Liver (tissue), 8 donors: ENCODE measurements at regions not wholly inside any gene's neighbourhood (a gene's known extent, or its start where the extent isn't known, plus 50 kb on each side); places are given as distances from the start of the nearest gene placed in this dataset.

Source experiments
- DNase-seq: peaks from one replicate; pipeline ENCODE4 v3.0.0-alpha.2; 2017; ENCODE audit warnings: low spot score
- H3K27ac ChIP-seq, 2 donors: one replicate each; pipeline ENCODE4 v1.7.0; 2013; ENCODE audit warnings: inconsistent platforms in 2 of 2, low read length in 2 of 2, control low read depth in 1 of 2, low read depth in 1 of 2, mild to moderate bottlenecking in 1 of 2
- H3K27me3 ChIP-seq, 4 donors: one replicate each; pipeline versions ENCODE4 v1.6.1 to v1.7.0; 2013; ENCODE audit warnings: low read length in 3 of 4, inconsistent platforms in 1 of 4, mild to moderate bottlenecking in 1 of 4, moderate library complexity in 1 of 4; ENCODE audit not compliant: control insufficient read depth in 4 of 4, insufficient read depth in 4 of 4
- H3K36me3 ChIP-seq, 4 donors: one replicate each; pipeline versions ENCODE4 v1.6.1 to v1.7.0; 2013; ENCODE audit warnings: low read length in 3 of 4, mild to moderate bottlenecking in 3 of 4, low read depth in 1 of 4, moderate library complexity in 1 of 4; ENCODE audit not compliant: control insufficient read depth in 4 of 4, insufficient read depth in 3 of 4
- H3K4me1 ChIP-seq, 4 donors: one replicate each; pipeline versions ENCODE4 v1.6.1 to v1.7.0; 2013; ENCODE audit warnings: low read length in 3 of 4, mild to moderate bottlenecking in 3 of 4, moderate library complexity in 1 of 4; ENCODE audit not compliant: control insufficient read depth in 4 of 4, insufficient read depth in 4 of 4
- H3K4me3 ChIP-seq, 3 donors: one replicate each; pipeline versions ENCODE4 v1.6.1 to v1.7.0; 2013; ENCODE audit warnings: low read length in 3 of 3, control low read depth in 1 of 3, low read depth in 1 of 3, mild to moderate bottlenecking in 1 of 3
- H3K9ac ChIP-seq, 2 donors: one replicate each; pipeline ENCODE4 v1.7.0; 2013; ENCODE audit warnings: low read length in 2 of 2, mild to moderate bottlenecking in 2 of 2, moderate library complexity in 2 of 2, control low read depth in 1 of 2, low read depth in 1 of 2
- H3K9me3 ChIP-seq, 4 donors: one replicate each; pipeline versions ENCODE4 v1.6.1 to v1.7.0; 2013; ENCODE audit warnings: low read length in 3 of 4; ENCODE audit not compliant: control insufficient read depth in 4 of 4
- ATF3 ChIP-seq: IDR thresholded peaks from 2 replicates; pipeline ENCODE4 v1.6.1; 2016; ENCODE audit warnings: antibody characterized with exemption
- FOXA1 ChIP-seq: IDR thresholded peaks from 2 replicates; pipeline ENCODE4 v1.6.1; 2016; ENCODE audit warnings: antibody characterized with exemption
- GABPA ChIP-seq, 2 donors: IDR thresholded peaks in 1 of 2; conservative IDR thresholded peaks in 1 of 2; 2 replicates each; pipeline ENCODE4 v1.6.1; 2016; ENCODE audit warnings: antibody characterized with exemption in 2 of 2, mild to moderate bottlenecking in 1 of 2, moderate library complexity in 1 of 2
- HNF4A ChIP-seq, 2 donors: conservative IDR thresholded peaks; 2 replicates each; pipeline ENCODE4 v1.6.1; 2016; ENCODE audit warnings: antibody characterized with exemption in 2 of 2, mild to moderate bottlenecking in 2 of 2
- JUND ChIP-seq, 2 donors: IDR thresholded peaks; 2 replicates each; pipeline ENCODE4 v1.6.1; 2016; ENCODE audit warnings: antibody characterized with exemption in 2 of 2
- NR2F2 ChIP-seq: IDR thresholded peaks from 2 replicates; pipeline ENCODE4 v1.6.1; 2016; ENCODE audit warnings: antibody characterized with exemption
- RAD21 ChIP-seq, 2 donors: IDR thresholded peaks; 2 replicates each; pipeline ENCODE4 v1.6.1; 2016; ENCODE audit warnings: antibody characterized with exemption in 2 of 2, mild to moderate bottlenecking in 2 of 2
- SP1 ChIP-seq: IDR thresholded peaks from 2 replicates; pipeline ENCODE4 v1.6.1; 2018; ENCODE audit warnings: antibody characterized with exemption, mild to moderate bottlenecking
- TAF1 ChIP-seq: conservative IDR thresholded peaks from 2 replicates; pipeline ENCODE4 v1.6.1; 2016; ENCODE audit warnings: antibody characterized with exemption, mild to moderate bottlenecking
- YY1 ChIP-seq: IDR thresholded peaks from 2 replicates; pipeline ENCODE4 v1.6.1; 2016; ENCODE audit warnings: antibody characterized with exemption, mild to moderate bottlenecking
- ZBTB33 ChIP-seq: IDR thresholded peaks from 2 replicates; pipeline ENCODE4 v1.6.1; 2016; ENCODE audit warnings: antibody characterized with exemption
- WGBS: extraction: QIAGEN DNeasy Blood & Tissue Kit; methylation state at CpG from one replicate; pipeline ENCODE4 v1.1.7; 2013; 5-methylcytosine and 5-hydroxymethylcytosine counted together
- TF ChIP-seq, protein P1 (sequence below): fragments of 150-350 bp; IDR thresholded peaks from 2 replicates; pipeline ENCODE4 v1.5.1; 2017; ENCODE audit warnings: improper control_type of control experiment, low read depth, low read length; ENCODE audit not compliant: missing input control
- TF ChIP-seq, protein P2 (sequence below): IDR thresholded peaks from 2 replicates; pipeline ENCODE4 v1.6.1; 2016; ENCODE audit warnings: antibody characterized with exemption, mild to moderate bottlenecking
- TF ChIP-seq, protein P3 (sequence below): IDR thresholded peaks from 2 replicates; pipeline ENCODE4 v1.6.1; 2016; ENCODE audit warnings: antibody characterized with exemption
- donor health status: healthy.
- donor health status: healthy.
- donor health status: healthy.
- donor health status: healthy.
- donor health status: healthy.

DNA sequence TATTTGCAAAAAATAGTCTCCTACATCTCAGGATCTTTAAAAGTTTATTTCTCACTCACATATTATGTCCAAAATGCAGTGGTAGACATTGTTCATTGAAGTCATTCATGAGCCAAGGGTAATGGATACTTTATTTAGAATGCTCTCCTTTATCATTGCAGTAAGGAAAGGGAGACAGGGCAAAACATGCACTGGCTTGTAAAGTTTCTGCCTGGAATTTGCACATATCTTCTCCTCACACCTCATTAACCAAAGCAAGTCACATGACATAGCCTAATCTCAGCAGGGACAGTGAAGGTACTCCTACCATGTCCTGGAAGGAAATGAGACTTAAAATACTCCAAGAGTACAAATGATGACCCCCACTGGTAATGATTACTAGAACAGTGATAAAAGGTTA, 333.7 kb upstream of the EPHA3 start:
- H3K4me1 ChIP-seq, result no peaks in the 10 kb centered on the region
- TF ChIP-seq NR2F2 (no peak), TAF1 (no peak), YY1 (no peak), FOXA1 (no peak), GABPA (IDR thresholded peaks at IDR 0.05 in 1 of 2, conservative IDR thresholded peaks at IDR 0.05 in 1 of 2) (no peak)
- DNase-seq, result no peak

DNA sequence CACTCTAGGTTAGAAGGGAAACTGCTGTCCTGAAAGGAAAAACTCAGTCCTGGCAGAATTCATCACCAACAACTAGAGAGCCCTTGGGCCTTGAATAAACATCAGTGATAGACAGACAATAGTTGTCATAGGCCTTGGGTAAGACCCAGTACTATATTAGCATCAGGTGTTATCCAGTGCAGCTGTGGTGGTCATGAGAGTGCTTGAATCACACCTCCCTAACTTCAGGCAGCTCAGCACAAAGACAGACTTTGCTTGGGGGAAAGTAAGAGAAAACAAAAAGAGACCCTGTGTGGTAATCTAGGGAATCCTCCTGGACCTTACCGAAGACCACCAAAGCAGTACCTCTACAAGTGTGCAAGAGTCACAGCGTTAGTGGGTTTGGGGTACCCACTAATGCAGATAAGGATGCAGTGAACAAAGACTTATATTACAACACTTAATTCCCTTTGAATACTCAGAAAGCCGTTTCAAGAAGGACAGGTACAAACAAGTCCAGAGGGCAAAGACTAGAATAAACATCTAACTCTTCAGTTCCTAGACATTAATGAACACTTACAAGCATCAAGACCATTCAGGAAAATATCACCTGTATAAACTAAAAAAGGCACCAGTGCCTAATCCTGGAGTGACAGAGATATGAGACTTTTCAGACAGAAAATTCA, 332.3 kb upstream of the EPHA3 start:
- Histone ChIP-seq H3K4me3 (no peak overlapping the region), H3K9ac (no peak overlapping the region), H3K9me3 (peaks cover 0 to 2% (median 0%) of the 10 kb centered on the region in 4 donors), H3K27ac (no peak overlapping the region), H3K36me3 (no peaks in the 10 kb centered on the region), H3K4me1 (no peaks in the 10 kb centered on the region), H3K27me3 (no peaks in the 10 kb centered on the region)
- TF ChIP-seq TAF1 (no peak), ZBTB33 (no peak), FOXA1 (no peak)
- TF ChIP-seq, protein P1, sequence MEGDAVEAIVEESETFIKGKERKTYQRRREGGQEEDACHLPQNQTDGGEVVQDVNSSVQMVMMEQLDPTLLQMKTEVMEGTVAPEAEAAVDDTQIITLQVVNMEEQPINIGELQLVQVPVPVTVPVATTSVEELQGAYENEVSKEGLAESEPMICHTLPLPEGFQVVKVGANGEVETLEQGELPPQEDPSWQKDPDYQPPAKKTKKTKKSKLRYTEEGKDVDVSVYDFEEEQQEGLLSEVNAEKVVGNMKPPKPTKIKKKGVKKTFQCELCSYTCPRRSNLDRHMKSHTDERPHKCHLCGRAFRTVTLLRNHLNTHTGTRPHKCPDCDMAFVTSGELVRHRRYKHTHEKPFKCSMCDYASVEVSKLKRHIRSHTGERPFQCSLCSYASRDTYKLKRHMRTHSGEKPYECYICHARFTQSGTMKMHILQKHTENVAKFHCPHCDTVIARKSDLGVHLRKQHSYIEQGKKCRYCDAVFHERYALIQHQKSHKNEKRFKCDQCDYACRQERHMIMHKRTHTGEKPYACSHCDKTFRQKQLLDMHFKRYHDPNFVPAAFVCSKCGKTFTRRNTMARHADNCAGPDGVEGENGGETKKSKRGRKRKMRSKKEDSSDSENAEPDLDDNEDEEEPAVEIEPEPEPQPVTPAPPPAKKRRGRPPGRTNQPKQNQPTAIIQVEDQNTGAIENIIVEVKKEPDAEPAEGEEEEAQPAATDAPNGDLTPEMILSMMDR, result no peak
- DNase-seq, result no peak
- WGBS, result 68% methylated on average over 3 of the region's 3 CpGs

More for the DNA sequence above, 333.7 kb upstream of the EPHA3 start:
- H3K36me3 ChIP-seq, result no peaks in the 10 kb centered on the region
- no peak overlapping the region for H3K9ac ChIP-seq
- no peaks in the 10 kb centered on the region for H3K27me3 ChIP-seq
- H3K9me3 ChIP-seq, result peaks cover 0 to 2% (median 0%) of the 10 kb centered on the region in 4 donors
- H3K4me3 ChIP-seq, result no peak overlapping the region
- no peak overlapping the region for H3K27ac ChIP-seq

DNA sequence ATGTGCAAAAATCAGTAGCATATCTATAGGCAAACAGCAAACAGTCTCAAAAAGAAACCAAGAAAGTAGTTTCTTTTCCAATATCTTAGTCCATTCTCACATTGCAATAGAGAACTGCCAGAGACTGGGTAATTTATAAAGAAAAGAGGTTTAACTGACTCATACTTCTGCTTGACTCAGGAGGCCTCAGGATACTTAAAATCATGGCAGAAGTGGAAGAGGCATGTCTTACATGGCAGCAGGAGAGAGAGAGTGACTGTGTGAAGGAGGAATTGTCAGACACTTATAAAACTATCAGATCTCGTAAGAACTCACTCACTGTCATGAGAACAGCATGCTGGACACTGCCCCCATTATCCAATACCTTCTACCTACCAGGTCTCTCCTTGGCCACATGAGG, 327.9 kb upstream of the EPHA3 start:
- 42% methylated on average over 1 of the region's 1 CpG for WGBS
- no peaks in the 10 kb centered on the region for H3K9me3 ChIP-seq
- DNase-seq, result no peak
- no peaks in the 10 kb centered on the region for H3K36me3 ChIP-seq
- no peak overlapping the region for H3K4me3 ChIP-seq
- no peak overlapping the region for H3K9ac ChIP-seq
- no peaks in the 10 kb centered on the region for H3K4me1 ChIP-seq
- no peak overlapping the region for H3K27ac ChIP-seq
- TF ChIP-seq, protein P2, sequence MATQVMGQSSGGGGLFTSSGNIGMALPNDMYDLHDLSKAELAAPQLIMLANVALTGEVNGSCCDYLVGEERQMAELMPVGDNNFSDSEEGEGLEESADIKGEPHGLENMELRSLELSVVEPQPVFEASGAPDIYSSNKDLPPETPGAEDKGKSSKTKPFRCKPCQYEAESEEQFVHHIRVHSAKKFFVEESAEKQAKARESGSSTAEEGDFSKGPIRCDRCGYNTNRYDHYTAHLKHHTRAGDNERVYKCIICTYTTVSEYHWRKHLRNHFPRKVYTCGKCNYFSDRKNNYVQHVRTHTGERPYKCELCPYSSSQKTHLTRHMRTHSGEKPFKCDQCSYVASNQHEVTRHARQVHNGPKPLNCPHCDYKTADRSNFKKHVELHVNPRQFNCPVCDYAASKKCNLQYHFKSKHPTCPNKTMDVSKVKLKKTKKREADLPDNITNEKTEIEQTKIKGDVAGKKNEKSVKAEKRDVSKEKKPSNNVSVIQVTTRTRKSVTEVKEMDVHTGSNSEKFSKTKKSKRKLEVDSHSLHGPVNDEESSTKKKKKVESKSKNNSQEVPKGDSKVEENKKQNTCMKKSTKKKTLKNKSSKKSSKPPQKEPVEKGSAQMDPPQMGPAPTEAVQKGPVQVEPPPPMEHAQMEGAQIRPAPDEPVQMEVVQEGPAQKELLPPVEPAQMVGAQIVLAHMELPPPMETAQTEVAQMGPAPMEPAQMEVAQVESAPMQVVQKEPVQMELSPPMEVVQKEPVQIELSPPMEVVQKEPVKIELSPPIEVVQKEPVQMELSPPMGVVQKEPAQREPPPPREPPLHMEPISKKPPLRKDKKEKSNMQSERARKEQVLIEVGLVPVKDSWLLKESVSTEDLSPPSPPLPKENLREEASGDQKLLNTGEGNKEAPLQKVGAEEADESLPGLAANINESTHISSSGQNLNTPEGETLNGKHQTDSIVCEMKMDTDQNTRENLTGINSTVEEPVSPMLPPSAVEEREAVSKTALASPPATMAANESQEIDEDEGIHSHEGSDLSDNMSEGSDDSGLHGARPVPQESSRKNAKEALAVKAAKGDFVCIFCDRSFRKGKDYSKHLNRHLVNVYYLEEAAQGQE, result no peak
- TF ChIP-seq, protein P1, result no peak
- TF ChIP-seq ATF3 (no peak), YY1 (no peak), HNF4A (conservative IDR thresholded peaks at IDR 0.05) (no peak), RAD21 (IDR thresholded peaks at IDR 0.05) (no peak), TAF1 (no peak), JUND (IDR thresholded peaks at IDR 0.05) (no peak), FOXA1 (no peak), ZBTB33 (no peak), NR2F2 (no peak), SP1 (no peak)
- TF ChIP-seq, protein P3, sequence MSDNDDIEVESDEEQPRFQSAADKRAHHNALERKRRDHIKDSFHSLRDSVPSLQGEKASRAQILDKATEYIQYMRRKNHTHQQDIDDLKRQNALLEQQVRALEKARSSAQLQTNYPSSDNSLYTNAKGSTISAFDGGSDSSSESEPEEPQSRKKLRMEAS, result no peak
- no peaks in the 10 kb centered on the region for H3K27me3 ChIP-seq
